ENCODE measurements at regions not wholly inside any gene's neighbourhood (a gene's known extent, or its start where the extent isn't known, plus 50 kb on each side); places are given as distances from the start of the nearest gene placed in this dataset.

GRCh38 chr7:91414734-91415133 lies 150.5 kb downstream of the FZD1 start:
- no peaks in the 10 kb centered on the region for H3K27me3 ChIP-seq (replicated peaks in 1 of 4; ENCODE audit: control extremely low read depth in 1 of 4, control insufficient read depth in 3 of 4, insufficient read depth in 4 of 4, low read length in 3 of 4)
- no peaks in the 10 kb centered on the region for H3K4me1 ChIP-seq (ENCODE audit: control insufficient read depth in 2 of 2, insufficient read depth in 2 of 2, low read length in 2 of 2)
- ChIA-PET POLR2A (no interaction called here), CTCF (no interaction called here)
- 17% methylated on average over 1 of the region's 2 CpGs for WGBS (ENCODE audit: insufficient coverage)
- H4K20me1 ChIP-seq (ENCODE audit: control insufficient read depth, insufficient read depth, low read length, poor library complexity, severe bottlenecking) = no peaks in the 10 kb centered on the region
- intact Hi-C loops (cut with micrococcal nuclease) = no loop called here
- no peak overlapping the region for H3K9ac ChIP-seq (ENCODE audit: low read length)
- DNase-seq (no peak), ATAC-seq (ENCODE audit: low read depth) (no peak)
- Mint-ChIP-seq H3K4me1 (no peaks in the 10 kb centered on the region), H3K9me3 (ENCODE audit: insufficient read depth) (no peaks in the 10 kb centered on the region), H3K27ac (no peak overlapping the region), H3K27me3 (no peaks in the 10 kb centered on the region), H3K4me3 (no peak overlapping the region)
- no peaks in the 10 kb centered on the region for H3K9me3 ChIP-seq (ENCODE audit: control extremely low read depth in 1 of 3, control insufficient read depth in 2 of 3, insufficient read depth in 1 of 3, low read length in 2 of 3)
- H3K4me3 ChIP-seq (ENCODE audit: control extremely low read depth in 1 of 5, extremely low read depth in 1 of 5, insufficient read depth in 1 of 5, low read depth in 2 of 5, low read length in 4 of 5) = no peak overlapping the region
- H3K79me2 ChIP-seq (ENCODE audit: control insufficient read depth, insufficient read depth, low read length) = no peaks in the 10 kb centered on the region
- no peaks in the 10 kb centered on the region for H3K36me3 ChIP-seq (replicated peaks in 1 of 2; ENCODE audit: control extremely low read depth in 1 of 2, control insufficient read depth in 1 of 2, extremely low read depth in 1 of 2, insufficient read depth in 2 of 2, low read length in 1 of 2)
- no peak overlapping the region for H2AFZ ChIP-seq (ENCODE audit: insufficient read depth, low read depth, low read length, poor library complexity, severe bottlenecking)
- no peak overlapping the region for H3K27ac ChIP-seq (ENCODE audit: low read length in 2 of 2)
- no peak for TF ChIP-seq EZH2 (IDR thresholded peaks at IDR 0.05; ENCODE audit: borderline replicate concordance, insufficient read depth, low read depth, low read length, poor library complexity, severe bottlenecking)
- TF ChIP-seq, protein P1, sequence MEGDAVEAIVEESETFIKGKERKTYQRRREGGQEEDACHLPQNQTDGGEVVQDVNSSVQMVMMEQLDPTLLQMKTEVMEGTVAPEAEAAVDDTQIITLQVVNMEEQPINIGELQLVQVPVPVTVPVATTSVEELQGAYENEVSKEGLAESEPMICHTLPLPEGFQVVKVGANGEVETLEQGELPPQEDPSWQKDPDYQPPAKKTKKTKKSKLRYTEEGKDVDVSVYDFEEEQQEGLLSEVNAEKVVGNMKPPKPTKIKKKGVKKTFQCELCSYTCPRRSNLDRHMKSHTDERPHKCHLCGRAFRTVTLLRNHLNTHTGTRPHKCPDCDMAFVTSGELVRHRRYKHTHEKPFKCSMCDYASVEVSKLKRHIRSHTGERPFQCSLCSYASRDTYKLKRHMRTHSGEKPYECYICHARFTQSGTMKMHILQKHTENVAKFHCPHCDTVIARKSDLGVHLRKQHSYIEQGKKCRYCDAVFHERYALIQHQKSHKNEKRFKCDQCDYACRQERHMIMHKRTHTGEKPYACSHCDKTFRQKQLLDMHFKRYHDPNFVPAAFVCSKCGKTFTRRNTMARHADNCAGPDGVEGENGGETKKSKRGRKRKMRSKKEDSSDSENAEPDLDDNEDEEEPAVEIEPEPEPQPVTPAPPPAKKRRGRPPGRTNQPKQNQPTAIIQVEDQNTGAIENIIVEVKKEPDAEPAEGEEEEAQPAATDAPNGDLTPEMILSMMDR (IDR thresholded peaks at IDR 0.05) = no peak
- no peak overlapping the region for H3K4me2 ChIP-seq (replicated peaks; ENCODE audit: low read depth, low read length, poor library complexity, severe bottlenecking)

DNA sequence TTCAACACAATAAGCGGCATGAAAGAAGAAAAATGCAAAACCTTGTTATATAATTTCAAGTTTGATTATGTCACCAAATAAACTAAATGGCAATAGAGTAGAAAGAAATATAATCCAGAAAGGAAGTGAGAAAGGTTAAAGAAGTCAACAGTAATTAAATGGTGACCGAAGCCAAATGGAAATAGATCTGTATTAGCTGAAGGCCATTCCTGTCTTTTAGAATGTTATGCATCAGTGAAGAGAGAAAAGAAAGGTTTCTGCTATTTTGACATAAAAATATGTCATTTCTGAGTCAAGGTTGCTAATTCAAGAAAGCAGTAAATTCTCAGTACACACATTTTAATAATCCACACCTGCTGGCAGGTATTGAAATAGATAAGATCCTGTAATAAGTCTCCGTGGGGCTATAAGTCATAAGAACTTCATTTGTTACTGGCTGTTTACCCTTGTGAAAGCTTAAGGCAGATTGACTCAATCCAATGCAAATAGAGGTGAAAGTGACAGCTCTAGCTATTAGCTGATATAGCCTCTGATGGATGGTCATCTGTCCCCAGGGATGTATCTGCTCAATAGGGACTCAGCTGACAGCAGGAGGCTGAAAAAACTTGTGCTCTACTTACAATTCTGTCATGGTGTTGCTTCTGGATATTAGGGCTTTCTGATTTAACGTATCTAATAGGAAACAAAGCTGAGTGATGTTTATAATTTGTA lies 152.1 kb downstream of the FZD1 start:
- no peak overlapping the region for H2AFZ ChIP-seq (ENCODE audit: insufficient read depth, low read depth, low read length, poor library complexity, severe bottlenecking)
- 100% methylated on average over 1 of the region's 4 CpGs for WGBS (ENCODE audit: insufficient coverage)
- DNase-seq (no peak), ATAC-seq (ENCODE audit: low read depth) (no peak)
- H3K4me1 ChIP-seq (ENCODE audit: control insufficient read depth in 2 of 2, insufficient read depth in 2 of 2, low read length in 2 of 2) = no peaks in the 10 kb centered on the region
- no peaks in the 10 kb centered on the region for H4K20me1 ChIP-seq (ENCODE audit: control insufficient read depth, insufficient read depth, low read length, poor library complexity, severe bottlenecking)
- Mint-ChIP-seq H3K27ac (no peak overlapping the region), H3K9me3 (ENCODE audit: insufficient read depth) (no peaks in the 10 kb centered on the region), H3K4me3 (no peak overlapping the region), H3K27me3 (peaks cover 4% of the 10 kb centered on the region), H3K4me1 (no peaks in the 10 kb centered on the region)
- H3K27ac ChIP-seq (ENCODE audit: low read length in 2 of 2) = no peak overlapping the region
- H3K27me3 ChIP-seq (replicated peaks in 1 of 4; ENCODE audit: control extremely low read depth in 1 of 4, control insufficient read depth in 3 of 4, insufficient read depth in 4 of 4, low read length in 3 of 4) = no peaks in the 10 kb centered on the region
- no peaks in the 10 kb centered on the region for H3K36me3 ChIP-seq (replicated peaks in 1 of 2; ENCODE audit: control extremely low read depth in 1 of 2, control insufficient read depth in 1 of 2, extremely low read depth in 1 of 2, insufficient read depth in 2 of 2, low read length in 1 of 2)
- H3K79me2 ChIP-seq (ENCODE audit: control insufficient read depth, insufficient read depth, low read length) = no peaks in the 10 kb centered on the region
- TF ChIP-seq, protein P1 (IDR thresholded peaks at IDR 0.05) = no peak
- no peak for TF ChIP-seq EZH2 (IDR thresholded peaks at IDR 0.05; ENCODE audit: borderline replicate concordance, insufficient read depth, low read depth, low read length, poor library complexity, severe bottlenecking)
- H3K9ac ChIP-seq (ENCODE audit: low read length) = no peak overlapping the region
- no peak overlapping the region for H3K4me3 ChIP-seq (ENCODE audit: control extremely low read depth in 1 of 5, extremely low read depth in 1 of 5, insufficient read depth in 1 of 5, low read depth in 2 of 5, low read length in 4 of 5)
- intact Hi-C loops (cut with micrococcal nuclease) = no loop called here
- H3K9me3 ChIP-seq (ENCODE audit: control extremely low read depth in 1 of 3, control insufficient read depth in 2 of 3, insufficient read depth in 1 of 3, low read length in 2 of 3) = no peaks in the 10 kb centered on the region
- ChIA-PET CTCF (no interaction called here), POLR2A (no interaction called here)
- H3K4me2 ChIP-seq (replicated peaks; ENCODE audit: low read depth, low read length, poor library complexity, severe bottlenecking) = no peak overlapping the region
